ENCODE measurements at regions not wholly inside any gene's neighbourhood (a gene's known extent, or its start where the extent isn't known, plus 50 kb on each side); places are given as distances from the start of the nearest gene placed in this dataset.

DNA sequence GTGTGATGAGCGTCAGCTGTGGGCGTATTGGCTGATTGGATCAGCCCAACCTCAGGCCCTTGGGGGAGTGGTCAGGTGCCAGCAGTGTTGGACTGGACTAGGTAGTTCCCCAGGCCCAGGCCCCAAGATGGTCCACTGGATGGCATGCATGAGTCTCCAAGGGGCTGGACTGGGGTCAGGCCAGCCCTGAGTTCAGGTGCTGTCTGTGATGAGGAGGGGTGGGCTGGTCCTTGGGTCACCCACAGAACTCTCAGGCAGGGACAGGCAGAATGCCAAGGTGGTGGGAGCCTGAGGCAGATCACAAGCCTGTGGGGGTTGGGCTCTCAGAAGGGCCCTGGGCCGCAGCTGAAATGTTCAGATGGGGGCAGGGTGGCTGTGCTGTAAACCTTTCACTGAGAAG is 59.5 kb upstream of the THUMPD2 start (continued):
- TF ChIP-seq SCRT1 (tag by site-specific recombination; IDR thresholded peaks at IDR 0.05; ENCODE audit: borderline replicate concordance) (no peak), ZNF596 (tag by site-specific recombination; IDR thresholded peaks at IDR 0.05) (no peak), ZNF114 (tag by site-specific recombination; IDR thresholded peaks at IDR 0.05) (no peak), ZNF175 (tag by site-specific recombination; IDR thresholded peaks at IDR 0.05) (no peak), ZNF529 (tag by site-specific recombination; IDR thresholded peaks at IDR 0.05; ENCODE audit: insufficient replicate concordance) (no peak), ZNF555 (tag by site-specific recombination; conservative IDR thresholded peaks at IDR 0.05) (no peak)

DNA sequence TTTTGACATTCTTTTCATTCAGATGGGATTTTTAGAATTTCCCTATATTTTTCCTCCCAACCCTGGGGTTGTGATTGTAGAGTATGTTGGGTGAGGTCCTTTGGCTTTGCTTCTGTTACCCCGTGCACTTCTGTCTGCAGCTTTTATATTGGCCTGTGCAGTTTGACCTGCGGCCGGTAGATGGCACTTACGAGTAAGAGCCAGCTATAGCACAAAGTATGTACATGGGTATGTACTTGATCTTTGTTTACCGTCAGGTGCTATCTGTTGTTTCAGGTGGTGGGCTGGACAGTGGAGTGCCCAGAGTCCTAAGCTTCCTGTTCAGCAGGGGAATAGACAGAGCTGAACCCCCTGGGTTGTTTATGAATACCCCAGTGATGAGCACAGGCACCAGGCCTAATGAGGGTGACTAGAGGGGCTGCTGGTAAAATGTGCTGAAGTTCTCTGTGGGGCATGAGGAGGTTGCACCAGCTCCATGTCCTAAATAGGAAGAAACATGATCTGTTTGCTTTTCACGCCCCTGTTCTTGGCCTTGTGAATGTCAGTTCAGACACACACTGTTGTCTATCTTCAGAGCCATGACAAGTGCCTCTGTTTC is 58.9 kb upstream of the THUMPD2 start:
- Histone ChIP-seq H3K27ac (ENCODE audit: extremely low read depth, low read depth, low read length) (no peak overlapping the region), H3K36me3 (ENCODE audit: control insufficient read depth in 2 of 2, insufficient read depth in 1 of 2, low read length in 2 of 2) (no peaks in the 10 kb centered on the region), H3K4me3 (ENCODE audit: low read depth, low read length) (no peak overlapping the region), H3K4me1 (ENCODE audit: control insufficient read depth, insufficient read depth, low read length) (no peaks in the 10 kb centered on the region), H3K9me3 (ENCODE audit: control insufficient read depth, insufficient read depth, low read depth, low read length) (no peaks in the 10 kb centered on the region)
- ChIA-PET POLR2A (no interaction called here), CTCF (interaction anchor here (0.6 to 2.6 kb wide), 17 partner anchors 8 to 712 kb away, joined by 3 to 11 read pairs (median 3); no protein-coding TSS in a partner anchor)
- TF ChIP-seq ZNF654 (tag by site-specific recombination; IDR thresholded peaks at IDR 0.05; ENCODE audit: low read depth) = peak; percentile 16; the same call in 1 of the 2 replicates
- no peak for TF ChIP-seq ZSCAN16 (tag by site-specific recombination; IDR thresholded peaks at IDR 0.05)
- TF ChIP-seq, protein P1, sequence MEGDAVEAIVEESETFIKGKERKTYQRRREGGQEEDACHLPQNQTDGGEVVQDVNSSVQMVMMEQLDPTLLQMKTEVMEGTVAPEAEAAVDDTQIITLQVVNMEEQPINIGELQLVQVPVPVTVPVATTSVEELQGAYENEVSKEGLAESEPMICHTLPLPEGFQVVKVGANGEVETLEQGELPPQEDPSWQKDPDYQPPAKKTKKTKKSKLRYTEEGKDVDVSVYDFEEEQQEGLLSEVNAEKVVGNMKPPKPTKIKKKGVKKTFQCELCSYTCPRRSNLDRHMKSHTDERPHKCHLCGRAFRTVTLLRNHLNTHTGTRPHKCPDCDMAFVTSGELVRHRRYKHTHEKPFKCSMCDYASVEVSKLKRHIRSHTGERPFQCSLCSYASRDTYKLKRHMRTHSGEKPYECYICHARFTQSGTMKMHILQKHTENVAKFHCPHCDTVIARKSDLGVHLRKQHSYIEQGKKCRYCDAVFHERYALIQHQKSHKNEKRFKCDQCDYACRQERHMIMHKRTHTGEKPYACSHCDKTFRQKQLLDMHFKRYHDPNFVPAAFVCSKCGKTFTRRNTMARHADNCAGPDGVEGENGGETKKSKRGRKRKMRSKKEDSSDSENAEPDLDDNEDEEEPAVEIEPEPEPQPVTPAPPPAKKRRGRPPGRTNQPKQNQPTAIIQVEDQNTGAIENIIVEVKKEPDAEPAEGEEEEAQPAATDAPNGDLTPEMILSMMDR (tag by site-specific recombination; IDR thresholded peaks at IDR 0.05) = peak; percentile 38; the same call in 1 of the 2 replicates
- TF ChIP-seq, protein P2, sequence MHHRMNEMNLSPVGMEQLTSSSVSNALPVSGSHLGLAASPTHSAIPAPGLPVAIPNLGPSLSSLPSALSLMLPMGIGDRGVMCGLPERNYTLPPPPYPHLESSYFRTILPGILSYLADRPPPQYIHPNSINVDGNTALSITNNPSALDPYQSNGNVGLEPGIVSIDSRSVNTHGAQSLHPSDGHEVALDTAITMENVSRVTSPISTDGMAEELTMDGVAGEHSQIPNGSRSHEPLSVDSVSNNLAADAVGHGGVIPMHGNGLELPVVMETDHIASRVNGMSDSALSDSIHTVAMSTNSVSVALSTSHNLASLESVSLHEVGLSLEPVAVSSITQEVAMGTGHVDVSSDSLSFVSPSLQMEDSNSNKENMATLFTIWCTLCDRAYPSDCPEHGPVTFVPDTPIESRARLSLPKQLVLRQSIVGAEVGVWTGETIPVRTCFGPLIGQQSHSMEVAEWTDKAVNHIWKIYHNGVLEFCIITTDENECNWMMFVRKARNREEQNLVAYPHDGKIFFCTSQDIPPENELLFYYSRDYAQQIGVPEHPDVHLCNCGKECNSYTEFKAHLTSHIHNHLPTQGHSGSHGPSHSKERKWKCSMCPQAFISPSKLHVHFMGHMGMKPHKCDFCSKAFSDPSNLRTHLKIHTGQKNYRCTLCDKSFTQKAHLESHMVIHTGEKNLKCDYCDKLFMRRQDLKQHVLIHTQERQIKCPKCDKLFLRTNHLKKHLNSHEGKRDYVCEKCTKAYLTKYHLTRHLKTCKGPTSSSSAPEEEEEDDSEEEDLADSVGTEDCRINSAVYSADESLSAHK (tag by site-specific recombination; IDR thresholded peaks at IDR 0.05) = no peak
- no peak for TF ChIP-seq ZNF292 (tag by site-specific recombination; IDR thresholded peaks at IDR 0.05; ENCODE audit: borderline replicate concordance, low read depth)
- TF ChIP-seq ZNF530 (tag by site-specific recombination; IDR thresholded peaks at IDR 0.05; ENCODE audit: low read depth) = no peak
- no peak for TF ChIP-seq SP7 (tag by site-specific recombination; IDR thresholded peaks at IDR 0.05)
- TF ChIP-seq ZIC2 (tag by site-specific recombination; IDR thresholded peaks at IDR 0.05) = no peak
- TF ChIP-seq OVOL3 (tag by site-specific recombination; IDR thresholded peaks at IDR 0.05) = no peak
- no peak for TF ChIP-seq MYNN (tag by site-specific recombination; IDR thresholded peaks at IDR 0.05; ENCODE audit: borderline replicate concordance)

DNA sequence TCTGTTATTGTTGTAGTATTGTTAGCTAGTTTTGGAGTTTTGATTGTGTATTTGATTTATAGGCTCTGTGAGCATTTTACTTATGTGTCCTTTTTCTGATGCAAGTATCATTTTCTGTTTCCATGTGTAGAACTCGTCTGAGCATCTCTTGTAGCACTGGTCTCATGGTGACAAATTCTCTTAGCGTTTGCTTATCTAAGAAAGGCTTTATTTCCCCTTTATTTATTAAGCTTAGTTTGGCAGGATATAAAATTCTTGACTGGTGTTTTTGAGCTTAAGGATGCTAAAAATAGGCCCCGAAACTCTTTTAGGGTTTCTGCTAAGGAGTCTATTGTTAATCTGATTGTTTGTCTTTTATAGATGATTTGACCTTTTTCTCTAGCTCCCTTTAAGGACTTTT is 57.6 kb upstream of the THUMPD2 start:
- Histone ChIP-seq H3K4me3 (ENCODE audit: low read depth, low read length) (no peak overlapping the region), H3K9me3 (ENCODE audit: control insufficient read depth, insufficient read depth, low read depth, low read length) (no peaks in the 10 kb centered on the region), H3K36me3 (ENCODE audit: control insufficient read depth in 2 of 2, insufficient read depth in 1 of 2, low read length in 2 of 2) (no peaks in the 10 kb centered on the region), H3K4me1 (ENCODE audit: control insufficient read depth, insufficient read depth, low read length) (no peaks in the 10 kb centered on the region), H3K27ac (ENCODE audit: extremely low read depth, low read depth, low read length) (no peak overlapping the region)
- peak; percentile 96 for TF ChIP-seq SETDB1 (IDR thresholded peaks at IDR 0.05; ENCODE audit: insufficient read length, low read length)
- TF ChIP-seq ZNF670 (tag by site-specific recombination; IDR thresholded peaks at IDR 0.05; ENCODE audit: low read depth) = no peak
- no peak for TF ChIP-seq BCL11B (tag by site-specific recombination; IDR thresholded peaks at IDR 0.05; ENCODE audit: low read depth)
- 0 out of 2 replicates have a peak, but pooled peaks have one; percentile 17 for TF ChIP-seq TRIM28 (IDR thresholded peaks at IDR 0.05; ENCODE audit: borderline replicate concordance, low read length)
- CTCF ChIA-PET = interaction anchor here (0.8 to 2.6 kb wide), 5 partner anchors 13 to 103 kb away, joined by 3 to 9 read pairs (median 4); no protein-coding TSS in a partner anchor
- POLR2A ChIA-PET = interaction anchor here (0.7 kb wide), 1 partner anchor 19 kb away, joined by 3 read pairs; no protein-coding TSS in a partner anchor
